Right lobe of liver (tissue), 4 donors: ENCODE measurements at regions not wholly inside any gene's neighbourhood (a gene's known extent, or its start where the extent isn't known, plus 50 kb on each side); places are given as distances from the start of the nearest gene placed in this dataset.

Experiments
- CTCF ChIP-seq, 4 donors: fragments of 200-600 bp in 3 of 4; fragments of 450-650 bp in 1 of 4; IDR thresholded peaks; one replicate each; pipeline versions ENCODE4 v1.5.1 to v1.8.0; 2016 to 2022; ENCODE audit warnings: antibody characterized with exemption in 4 of 4, mild to moderate bottlenecking in 2 of 4
- POLR2A ChIP-seq: fragments of 450-650 bp; IDR thresholded peaks from one replicate; pipeline ENCODE4 v1.6.1; 2017; ENCODE audit warnings: antibody characterized with exemption, mild to moderate bottlenecking
- donor health status: DM: no; HTN: no; CAD: no.
- donor health status: DM: no; HTN: no; CAD: no.
- donor health status: DM: no; HTN: yes; CAD: no.

GRCh38 chr20:16654858-16655535, 74.8 kb upstream of the SNRPB2 start:
- no peak for TF ChIP-seq CTCF (IDR thresholded peaks at IDR 0.05)
- TF ChIP-seq POLR2A = no peak
